ENCODE measurements at regions not wholly inside any gene's neighbourhood (a gene's known extent, or its start where the extent isn't known, plus 50 kb on each side); places are given as distances from the start of the nearest gene placed in this dataset.
A peak's percentile ranks its signal among the peaks of the same experiment; 100 is the strongest.

DNA sequence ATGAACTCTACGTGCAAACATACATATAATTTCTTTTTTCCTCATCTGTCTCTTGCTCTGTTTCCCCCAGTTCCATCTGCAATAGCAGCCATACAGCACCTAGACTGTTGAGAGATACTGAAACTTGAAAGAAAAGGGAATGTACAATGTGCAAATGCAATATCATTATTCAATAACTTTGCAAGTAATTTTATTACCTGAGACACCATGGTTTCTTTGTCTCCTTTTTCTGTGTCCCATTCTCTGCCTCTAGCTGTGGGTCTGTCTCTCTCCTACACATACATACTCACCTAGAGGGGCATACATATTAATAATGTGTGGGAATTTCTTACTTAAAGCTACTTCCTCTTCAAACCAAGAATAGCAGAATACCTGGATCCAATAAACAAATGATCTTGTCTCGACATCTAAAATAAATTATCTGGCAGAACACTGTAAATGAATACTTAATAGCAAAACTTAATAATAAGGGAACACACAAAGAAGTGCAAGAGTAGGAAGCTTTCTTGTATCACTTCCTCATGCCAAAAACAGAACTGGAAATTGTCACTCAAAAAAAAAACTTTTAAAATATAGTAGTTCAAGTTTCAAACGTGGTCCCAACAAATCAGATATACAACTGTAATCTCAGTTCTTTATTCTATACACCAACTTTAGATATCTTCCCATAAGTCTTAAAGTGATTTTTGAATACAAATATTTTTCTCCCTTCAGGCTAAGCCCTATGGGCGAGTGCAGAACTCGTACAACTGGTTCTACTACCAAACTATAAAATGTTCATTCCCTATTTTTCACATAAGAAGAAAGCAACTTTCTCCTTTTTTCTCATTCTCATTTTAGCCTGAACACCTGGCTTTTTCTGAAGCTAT, 194.6 kb downstream of the NRIP1 start:
- Mint-ChIP-seq H3K27ac (peak overlapping the region; percentile 97), H3K36me3 (no peaks in the 10 kb centered on the region), H3K4me1 (peaks cover 71% of the 10 kb centered on the region), H3K9me3 (no peaks in the 10 kb centered on the region), H3K27me3 (ENCODE audit: low read depth) (no peaks in the 10 kb centered on the region), H3K4me3 (peak overlapping the region; percentile 28)
- no peak for DNase-seq (ENCODE audit: low spot score in 2 of 2, unreplicated experiment in 2 of 2)
- TF ChIP-seq, protein P1, sequence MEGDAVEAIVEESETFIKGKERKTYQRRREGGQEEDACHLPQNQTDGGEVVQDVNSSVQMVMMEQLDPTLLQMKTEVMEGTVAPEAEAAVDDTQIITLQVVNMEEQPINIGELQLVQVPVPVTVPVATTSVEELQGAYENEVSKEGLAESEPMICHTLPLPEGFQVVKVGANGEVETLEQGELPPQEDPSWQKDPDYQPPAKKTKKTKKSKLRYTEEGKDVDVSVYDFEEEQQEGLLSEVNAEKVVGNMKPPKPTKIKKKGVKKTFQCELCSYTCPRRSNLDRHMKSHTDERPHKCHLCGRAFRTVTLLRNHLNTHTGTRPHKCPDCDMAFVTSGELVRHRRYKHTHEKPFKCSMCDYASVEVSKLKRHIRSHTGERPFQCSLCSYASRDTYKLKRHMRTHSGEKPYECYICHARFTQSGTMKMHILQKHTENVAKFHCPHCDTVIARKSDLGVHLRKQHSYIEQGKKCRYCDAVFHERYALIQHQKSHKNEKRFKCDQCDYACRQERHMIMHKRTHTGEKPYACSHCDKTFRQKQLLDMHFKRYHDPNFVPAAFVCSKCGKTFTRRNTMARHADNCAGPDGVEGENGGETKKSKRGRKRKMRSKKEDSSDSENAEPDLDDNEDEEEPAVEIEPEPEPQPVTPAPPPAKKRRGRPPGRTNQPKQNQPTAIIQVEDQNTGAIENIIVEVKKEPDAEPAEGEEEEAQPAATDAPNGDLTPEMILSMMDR (IDR thresholded peaks at IDR 0.05; ENCODE audit: unreplicated experiment) = no peak

DNA sequence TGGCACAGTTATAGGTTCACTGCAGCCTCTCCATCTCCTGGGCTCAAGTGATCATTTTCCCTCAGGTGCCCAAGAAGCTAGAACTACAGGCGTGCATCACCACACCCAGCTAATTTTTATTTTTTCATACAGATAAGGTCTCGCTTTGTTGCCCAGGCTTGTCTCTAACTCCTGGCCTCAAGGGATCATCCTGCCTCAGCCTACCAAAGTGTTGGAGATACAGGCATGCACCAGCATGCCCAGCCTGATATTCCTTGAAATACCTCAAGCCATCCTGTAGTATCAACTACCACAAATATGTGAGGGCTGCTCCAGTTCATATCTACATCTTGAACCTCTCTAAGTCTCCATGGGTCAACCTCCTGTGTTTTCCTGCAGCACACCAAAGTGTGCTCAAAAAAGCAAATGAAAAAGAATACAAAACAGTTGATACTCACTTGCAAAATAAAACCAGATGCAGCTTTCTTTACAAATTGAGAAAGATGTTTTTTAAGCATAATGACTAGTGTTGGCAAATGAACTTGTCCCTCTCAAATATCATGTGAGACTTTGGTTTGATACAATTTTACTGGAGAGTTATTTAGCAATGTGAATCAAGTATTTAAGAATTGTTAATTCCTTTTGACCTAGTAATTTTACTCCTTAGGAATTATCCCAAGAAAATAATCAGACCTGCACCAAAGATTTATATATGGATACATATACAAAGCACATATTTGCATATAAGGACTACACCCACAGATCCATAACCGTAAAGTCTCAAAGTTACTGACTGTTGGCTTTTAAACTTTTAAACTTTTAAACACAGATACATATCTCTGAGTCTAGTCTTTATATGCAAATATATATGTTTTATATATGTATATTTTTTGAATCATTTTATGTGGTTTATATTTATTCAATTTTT, 197.7 kb downstream of the NRIP1 start:
- Mint-ChIP-seq H3K9me3 (no peaks in the 10 kb centered on the region), H3K4me1 (peaks cover 74% of the 10 kb centered on the region), H3K36me3 (no peaks in the 10 kb centered on the region), H3K4me3 (no peak overlapping the region), H3K27me3 (ENCODE audit: low read depth) (no peaks in the 10 kb centered on the region), H3K27ac (peak overlapping the region; percentile 43)
- TF ChIP-seq, protein P1 (IDR thresholded peaks at IDR 0.05; ENCODE audit: unreplicated experiment) = no peak
- DNase-seq (ENCODE audit: low spot score in 2 of 2, unreplicated experiment in 2 of 2) = no peak

DNA sequence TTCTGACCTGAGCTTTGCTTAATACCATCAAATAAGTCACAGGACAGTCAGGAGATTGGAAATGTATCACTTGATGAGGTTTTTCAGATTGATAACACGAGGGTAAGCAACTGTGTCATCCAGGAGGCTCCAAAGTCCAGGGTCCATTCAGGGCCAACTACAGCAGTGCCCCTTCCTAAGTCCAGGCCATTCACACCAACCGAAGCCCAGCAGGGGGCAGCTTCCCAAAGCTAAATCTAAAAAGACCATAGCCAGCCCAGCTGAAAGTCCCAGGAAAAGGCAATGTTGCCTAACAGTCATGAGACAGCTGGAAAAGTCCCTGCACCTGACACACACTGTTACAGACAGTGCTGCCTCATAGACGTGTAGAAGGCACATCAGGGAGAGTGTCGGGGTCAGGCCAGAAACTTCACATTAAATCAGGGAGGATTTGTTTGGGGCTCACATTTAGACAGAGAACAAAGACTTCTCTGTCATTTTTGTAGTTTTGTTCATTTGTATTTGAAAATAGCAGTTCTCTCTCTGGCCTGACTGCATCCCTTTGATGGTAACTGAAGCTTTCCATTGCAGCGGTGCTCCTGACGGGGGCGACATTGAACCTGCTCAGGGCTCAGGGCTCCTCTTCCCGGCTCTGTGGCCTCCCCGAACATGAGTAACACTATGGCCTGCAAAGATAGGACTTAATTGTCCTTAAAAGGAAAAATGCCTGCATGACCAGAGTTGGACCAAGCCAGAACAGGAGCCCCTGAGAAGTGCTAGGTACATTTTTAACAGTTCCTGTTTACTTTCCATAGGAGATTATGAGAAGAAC, 200.4 kb downstream of the NRIP1 start:
- Mint-ChIP-seq H3K36me3 (peaks cover 13% of the 10 kb centered on the region), H3K9me3 (peaks cover 14% of the 10 kb centered on the region), H3K27ac (peak overlapping the region; percentile 90), H3K27me3 (ENCODE audit: low read depth) (no peaks in the 10 kb centered on the region), H3K4me3 (no peak overlapping the region), H3K4me1 (peaks cover 49% of the 10 kb centered on the region)
- TF ChIP-seq, protein P1 (IDR thresholded peaks at IDR 0.05; ENCODE audit: unreplicated experiment) = peak; percentile 31
- peak in 1 of 2 experiments; percentile 70 for DNase-seq (ENCODE audit: low spot score in 2 of 2, unreplicated experiment in 2 of 2)

DNA sequence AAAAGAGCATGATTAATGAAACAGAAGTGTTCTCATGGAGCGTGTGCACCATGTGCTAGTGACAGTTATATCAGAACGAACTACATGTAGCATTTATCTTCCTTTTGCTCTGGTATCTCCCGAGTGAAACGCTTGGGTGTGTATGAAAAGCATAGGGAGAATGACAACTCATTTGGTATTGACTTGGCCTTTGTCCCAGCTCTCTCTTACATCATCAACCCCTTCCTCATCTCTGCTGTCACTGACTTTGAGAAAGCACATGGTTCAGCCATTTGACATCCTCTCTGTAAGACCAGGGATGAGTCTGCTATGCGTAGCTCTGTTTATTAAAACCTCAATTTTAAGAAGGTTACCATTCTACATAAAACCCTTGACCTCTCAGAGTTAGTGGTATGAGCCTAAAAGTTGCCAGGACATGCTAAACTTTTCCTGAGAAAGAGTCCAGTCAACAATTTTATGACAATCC, 201.0 kb downstream of the NRIP1 start:
- H3K4me1 Mint-ChIP-seq = peaks cover 44% of the 10 kb centered on the region
- H3K27me3 Mint-ChIP-seq (ENCODE audit: low read depth) = no peaks in the 10 kb centered on the region
- no peak for DNase-seq (ENCODE audit: low spot score in 2 of 2, unreplicated experiment in 2 of 2)
- peaks cover 15% of the 10 kb centered on the region for H3K9me3 Mint-ChIP-seq
- H3K27ac Mint-ChIP-seq = peak overlapping the region; percentile 90
- no peak overlapping the region for H3K4me3 Mint-ChIP-seq
- TF ChIP-seq, protein P1 (IDR thresholded peaks at IDR 0.05; ENCODE audit: unreplicated experiment) = no peak
- peaks cover 13% of the 10 kb centered on the region for H3K36me3 Mint-ChIP-seq

All from mesothelial cell of epicardium (in vitro differentiated cells).